HEK293T (cell line): ENCODE measurements at regions not wholly inside any gene's neighbourhood (a gene's known extent, or its start where the extent isn't known, plus 50 kb on each side); places are given as distances from the start of the nearest gene placed in this dataset.

Experiments
- ARNT ChIP-seq: fragments of 450-650 bp; IDR thresholded peaks from 2 replicates; pipeline ENCODE4 v1.6.1; 2017; ENCODE audit warnings: mild to moderate bottlenecking
- BHLHE40 ChIP-seq: fragments of 450-650 bp; IDR thresholded peaks from 2 replicates; pipeline ENCODE4 v1.6.1; 2016; ENCODE audit warnings: mild to moderate bottlenecking, moderate library complexity, borderline replicate concordance
- ELF4 ChIP-seq: fragments of 450-650 bp; IDR thresholded peaks from 2 replicates; pipeline ENCODE4 v1.6.1; 2017; ENCODE audit warnings: antibody characterized with exemption
- FOXA1 ChIP-seq: fragments of 450-650 bp; IDR thresholded peaks from 2 replicates; pipeline ENCODE4 v1.6.1; 2016; ENCODE audit warnings: mild to moderate bottlenecking
- FOXM1 ChIP-seq: fragments of 450-650 bp; IDR thresholded peaks from 2 replicates; pipeline ENCODE4 v1.6.1; 2017; ENCODE audit warnings: mild to moderate bottlenecking, borderline replicate concordance
- TARDBP ChIP-seq: fragments of 450-650 bp; IDR thresholded peaks from 2 replicates; pipeline ENCODE4 v1.6.1; 2016

DNA sequence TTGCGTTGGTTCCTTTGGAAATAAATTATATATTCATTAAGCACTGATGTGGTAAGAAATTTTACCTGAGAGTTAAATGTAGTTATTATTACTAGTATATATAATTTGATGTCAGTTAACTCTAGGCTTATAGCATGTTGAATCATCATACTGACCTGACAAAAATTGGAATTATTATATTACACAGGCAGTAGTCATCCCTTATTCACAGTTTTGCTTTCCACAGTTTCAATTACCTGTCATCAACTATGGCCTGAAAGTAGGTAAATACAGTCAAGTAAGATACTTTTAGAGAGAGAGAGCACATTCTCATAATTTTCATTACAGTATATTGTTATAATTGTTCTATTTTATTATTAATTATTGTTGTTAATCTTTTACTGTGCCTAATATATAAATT, 1074.7 kb downstream of the CDH11 start:
- TF ChIP-seq ARNT (no peak), TARDBP (no peak), FOXA1 (no peak), ELF4 (no peak), FOXM1 (no peak), BHLHE40 (no peak)
